SK-N-SH (cell line): ENCODE measurements at regions not wholly inside any gene's neighbourhood (a gene's known extent, or its start where the extent isn't known, plus 50 kb on each side); places are given as distances from the start of the nearest gene placed in this dataset.

ENCODE experiments used
- CTCF ChIA-PET: fragments of 300-600, 350-600 bp; formaldehyde crosslinking; extraction: SDS; loops from one replicate; lab custom pipeline; 2021; lab: Yijun Ruan, JAX
- POLR2A ChIA-PET: fragments of 350-600 bp; sonication (Branson Sonifier 250); formaldehyde crosslinking; extraction: SDS; loops from one replicate; lab custom pipeline; 2020; ENCODE audit warnings: antibody characterized with exemption, inconsistent platforms; lab: Yijun Ruan, JAX
- DNase-seq: peaks from one replicate; pipeline ENCODE4 v3.0.0; 2012
- H2AFZ ChIP-seq: fragments of 200-600 bp; sonication (generic); 2 replicates; pipeline ENCODE4 v1.8.1; 2016; ENCODE audit warnings: antibody characterized with exemption, mild to moderate bottlenecking, low read depth
- H3F3A ChIP-seq: fragments of 200-600 bp; sonication (generic); replicated peaks from 2 replicates; pipeline ENCODE3; 2016; ENCODE audit warnings: antibody characterized with exemption, mild to moderate bottlenecking; ENCODE audit not compliant: insufficient read depth
- H3K27ac ChIP-seq, 2 experiments: fragments of 200-500 bp in 1 of 2; fragments of 200-600 bp in 1 of 2; sonication (Bioruptor generic) in 1 of 2; sonication (generic), shearing (Covaris generic) in 1 of 2; 2 replicates each; pipeline versions ENCODE4 v1.5.1 to v1.6.1; 2014 to 2016; ENCODE audit warnings: low read depth in 2 of 2, inconsistent platforms in 1 of 2, low read length in 1 of 2, mild to moderate bottlenecking in 1 of 2, mixed read lengths in 1 of 2
- H3K27me3 ChIP-seq: fragments of 200-600 bp; sonication (generic), shearing (Covaris generic); 2 replicates; pipeline ENCODE4 v1.6.1; 2016; ENCODE audit warnings: mixed run types; ENCODE audit not compliant: insufficient read depth
- H3K36me3 ChIP-seq, 2 experiments: fragments of 200-500 bp in 1 of 2; fragments of 200-600 bp in 1 of 2; sonication (Bioruptor generic) in 1 of 2; sonication (generic) in 1 of 2; replicated peaks in 1 of 2; 2 replicates each; pipeline versions ENCODE3 to v1.5.1; 2014 to 2016; ENCODE audit warnings: low read length in 1 of 2, mild to moderate bottlenecking in 1 of 2; ENCODE audit not compliant: insufficient read depth in 2 of 2, control insufficient read depth in 1 of 2
- H3K4me1 ChIP-seq, 2 experiments: fragments of 200-500 bp in 1 of 2; fragments of 200-600 bp in 1 of 2; sonication (Bioruptor generic) in 1 of 2; sonication (generic), shearing (Covaris generic) in 1 of 2; 2 replicates each; pipeline versions ENCODE4 v1.5.1 to v1.6.1; 2014 to 2016; ENCODE audit warnings: low read depth in 1 of 2, low read length in 1 of 2, mixed run types in 1 of 2; ENCODE audit not compliant: insufficient read depth in 2 of 2, control insufficient read depth in 1 of 2
- H3K4me2 ChIP-seq: fragments of 200-600 bp; sonication (generic), shearing (Covaris generic); 2 replicates; pipeline ENCODE4 v1.6.1; 2017; ENCODE audit warnings: mixed run types
- H3K4me3 ChIP-seq, 2 experiments: fragments of 200-500 bp in 1 of 2; fragments of 200-600 bp in 1 of 2; sonication (Bioruptor generic) in 1 of 2; sonication (generic), shearing (Covaris generic) in 1 of 2; 2 replicates each; pipeline versions ENCODE4 v1.5.1 to v1.8.1; 2014 to 2016; ENCODE audit warnings: low read depth in 2 of 2, inconsistent platforms in 1 of 2, low read length in 1 of 2, mild to moderate bottlenecking in 1 of 2, mixed read lengths in 1 of 2, moderate library complexity in 1 of 2
- H3K79me2 ChIP-seq: fragments of 200-600 bp; sonication (generic); 2 replicates; pipeline ENCODE4 v1.8.1; 2017; ENCODE audit warnings: mild to moderate bottlenecking; ENCODE audit not compliant: insufficient read depth
- H3K9ac ChIP-seq: fragments of 200-600 bp; sonication (generic); 2 replicates; pipeline ENCODE4 v1.6.1; 2017; ENCODE audit warnings: mixed run types
- H3K9me2 ChIP-seq: fragments of 200-600 bp; sonication (generic); 2 replicates; pipeline ENCODE4 v1.6.1; 2017; ENCODE audit warnings: mixed run types
- H3K9me3 ChIP-seq: fragments of 200-600 bp; sonication (generic); 2 replicates; pipeline ENCODE4 v1.6.1; 2017; ENCODE audit warnings: mixed run types, mild to moderate bottlenecking, moderate library complexity
- H4K20me1 ChIP-seq: fragments of 200-600 bp; sonication (generic); 2 replicates; pipeline ENCODE4 v1.6.1; 2017; ENCODE audit warnings: mild to moderate bottlenecking, mixed run types; ENCODE audit not compliant: insufficient read depth
- CTCF ChIP-seq: fragments of 200-600 bp; sonication (generic); IDR thresholded peaks from 2 replicates; pipeline ENCODE4 v1.6.1; 2017; ENCODE audit warnings: antibody characterized with exemption, mild to moderate bottlenecking, moderate library complexity
- EZH2phosphoT487 ChIP-seq: fragments of 200-600 bp; sonication (generic); IDR thresholded peaks from 2 replicates; pipeline ENCODE4 v1.6.1; 2017; ENCODE audit warnings: low read depth, mixed run types, mild to moderate bottlenecking, antibody characterized with exemption, moderate library complexity, borderline replicate concordance
- FOXM1 ChIP-seq: IDR thresholded peaks from 2 replicates; pipeline ENCODE4 v1.4.0; 2012; ENCODE audit warnings: low read depth, mild to moderate bottlenecking
- IRF3 ChIP-seq: fragments of 150-350 bp; IDR thresholded peaks from 2 replicates; pipeline ENCODE4 v1.6.1; 2016; ENCODE audit warnings: mild to moderate bottlenecking, low read depth, low read length
- MAX ChIP-seq: IDR thresholded peaks from 2 replicates; pipeline ENCODE4 v1.4.0; 2012; ENCODE audit warnings: low read depth
- MXI1 ChIP-seq: IDR thresholded peaks from 2 replicates; pipeline ENCODE4 v1.6.1; 2012; ENCODE audit warnings: mild to moderate bottlenecking, low read depth, low read length, improper control_type of control experiment
- NFIC ChIP-seq: IDR thresholded peaks from 2 replicates; pipeline ENCODE4 v1.4.0; 2012; ENCODE audit warnings: borderline replicate concordance
- NRF1 ChIP-seq: IDR thresholded peaks from 2 replicates; pipeline ENCODE4 v1.6.1; 2012; ENCODE audit warnings: low read depth, mild to moderate bottlenecking, low read length
- POLR2AphosphoS5 ChIP-seq: IDR thresholded peaks from 2 replicates; pipeline ENCODE4 v1.6.1; 2012; ENCODE audit warnings: low read depth, low read length
- RAD21 ChIP-seq: IDR thresholded peaks from 2 replicates; pipeline ENCODE4 v1.6.1; 2012; ENCODE audit warnings: mild to moderate bottlenecking, low read length
- RCOR1 ChIP-seq: fragments of 150-350 bp; IDR thresholded peaks from 2 replicates; pipeline ENCODE4 v1.6.1; 2017; ENCODE audit warnings: antibody characterized with exemption, low read length
- REST ChIP-seq: IDR thresholded peaks from 2 replicates; pipeline ENCODE4 v1.6.1; 2012; ENCODE audit warnings: mild to moderate bottlenecking, low read depth, low read length, moderate library complexity
- RFX5 ChIP-seq: IDR thresholded peaks from 2 replicates; pipeline ENCODE4 v1.6.1; 2012; ENCODE audit warnings: mild to moderate bottlenecking, improper control_type of control experiment, low read length
- RXRA ChIP-seq: IDR thresholded peaks from 2 replicates; pipeline ENCODE4 v1.4.0; 2012; ENCODE audit warnings: low read depth, mild to moderate bottlenecking, borderline replicate concordance
- SMC3 ChIP-seq: IDR thresholded peaks from 2 replicates; pipeline ENCODE4 v1.6.1; 2012; ENCODE audit warnings: low read depth, low read length, improper control_type of control experiment
- TCF12 ChIP-seq: IDR thresholded peaks from 2 replicates; pipeline ENCODE4 v1.4.0; 2012
- WGBS: methylation state at CpG from one replicate; pipeline ENCODE4 v1.1.6; 2017; ENCODE audit warnings: low lambda C conversion rate; 5-methylcytosine and 5-hydroxymethylcytosine counted together

GRCh38 chr9:38249587-38250210 lies 142.8 kb upstream of the ALDH1B1 start:
- ChIA-PET CTCF (no interaction called here), POLR2A (no interaction called here)
- Histone ChIP-seq H3K4me2 (no peak overlapping the region), H3K9me3 (no peaks in the 10 kb centered on the region), H3K36me3 (no peaks in the 10 kb centered on the region), H3K79me2 (no peaks in the 10 kb centered on the region), H3K9me2 (no peaks in the 10 kb centered on the region), H3F3A (no peaks in the 10 kb centered on the region), H3K4me1 (peaks cover 0 to 11% of the 10 kb centered on the region in 2 experiments; a peak in 1 of 4 replicates), H3K9ac (no peak overlapping the region), H2AFZ (no peak overlapping the region), H3K27ac (no peak overlapping the region), H3K27me3 (no peaks in the 10 kb centered on the region; the same call in 1 of the 2 replicates), H4K20me1 (no peaks in the 10 kb centered on the region), H3K4me3 (no peak overlapping the region)
- WGBS = 50% methylated on average over 5 of the region's 6 CpGs
- TF ChIP-seq IRF3 (no peak), RCOR1 (no peak), CTCF (no peak), FOXM1 (no peak), NFIC (no peak), POLR2AphosphoS5 (no peak), TCF12 (no peak), MAX (no peak), RFX5 (no peak), REST (no peak), RAD21 (no peak), RXRA (no peak), EZH2phosphoT487 (no peak), MXI1 (no peak), NRF1 (no peak), SMC3 (no peak)
- no peak for DNase-seq
